ENCODE measurements at regions not wholly inside any gene's neighbourhood (a gene's known extent, or its start where the extent isn't known, plus 50 kb on each side); places are given as distances from the start of the nearest gene placed in this dataset.

DNA sequence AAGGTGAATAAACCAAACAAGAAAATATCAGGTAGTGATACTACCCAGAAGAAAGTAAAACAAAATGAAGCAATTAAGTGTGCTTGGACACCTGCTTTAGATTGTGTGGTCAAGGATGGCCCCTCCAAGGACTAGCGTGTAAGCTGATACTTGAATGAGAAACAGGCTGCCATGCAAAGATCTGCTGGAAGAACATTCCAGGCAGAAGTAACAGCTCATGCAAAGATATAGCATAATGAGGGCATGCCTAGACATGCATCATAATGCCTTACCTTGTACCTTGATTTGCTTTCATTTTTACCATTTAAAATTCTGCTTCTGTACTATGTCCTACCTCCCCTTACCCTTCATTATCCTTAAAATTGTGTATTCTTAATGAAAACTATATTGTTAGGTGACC, 74.8 kb upstream of the HDAC9 start:
- DNase-seq = no peak

DNA sequence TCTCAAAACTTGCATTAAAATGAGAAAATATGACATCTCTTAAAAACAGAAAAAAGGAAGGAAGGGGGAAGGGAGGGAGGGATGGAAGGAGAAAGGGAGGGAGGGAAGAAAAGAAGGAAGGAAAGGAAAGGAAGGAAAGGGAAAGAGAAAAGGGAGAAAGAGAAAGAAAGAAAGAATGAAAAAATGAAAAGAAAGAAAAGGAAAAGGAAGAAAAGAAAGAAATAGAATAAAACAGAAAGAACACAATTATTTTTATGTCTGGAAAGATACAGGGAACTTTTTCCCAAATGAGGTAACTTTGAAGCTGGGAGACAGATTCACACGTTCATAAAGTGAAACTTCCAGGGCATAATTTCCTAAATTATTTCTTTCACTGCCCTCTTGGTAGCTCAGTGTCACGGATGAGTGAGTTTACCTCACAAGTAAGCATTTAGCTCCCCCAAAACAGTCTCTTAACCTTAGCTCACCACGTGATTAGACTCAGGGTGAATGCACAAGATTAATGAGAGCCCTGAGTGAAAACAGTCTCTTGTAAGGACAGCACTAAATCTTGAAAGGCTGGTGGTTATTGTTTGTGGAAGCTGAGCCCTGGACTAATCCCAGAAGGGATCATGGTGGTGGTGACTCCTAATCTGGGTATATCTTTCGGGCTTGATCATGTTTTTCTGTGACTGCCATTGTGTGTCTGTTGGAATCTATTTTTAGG, 74.1 kb upstream of the HDAC9 start:
- DNase-seq = no peak

DNA sequence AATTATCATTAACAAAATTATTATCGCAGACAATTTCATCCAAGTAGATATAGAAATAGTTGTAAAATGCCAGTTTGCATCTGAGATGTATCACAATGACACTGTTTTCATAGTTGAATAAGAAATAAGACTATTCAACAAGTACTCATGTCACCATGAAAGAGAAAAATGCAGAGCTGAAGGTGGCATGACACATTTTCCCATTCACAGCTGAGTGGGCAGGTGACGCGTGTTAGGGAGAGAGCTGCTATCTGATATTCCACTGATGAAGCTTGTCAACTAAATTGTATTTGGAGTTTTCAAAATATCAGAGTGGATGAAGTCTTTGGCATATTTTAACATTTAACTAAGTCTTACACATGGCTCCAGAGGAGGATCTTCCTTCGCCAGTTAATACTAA, 70.3 kb upstream of the HDAC9 start:
- no peak for DNase-seq

DNA sequence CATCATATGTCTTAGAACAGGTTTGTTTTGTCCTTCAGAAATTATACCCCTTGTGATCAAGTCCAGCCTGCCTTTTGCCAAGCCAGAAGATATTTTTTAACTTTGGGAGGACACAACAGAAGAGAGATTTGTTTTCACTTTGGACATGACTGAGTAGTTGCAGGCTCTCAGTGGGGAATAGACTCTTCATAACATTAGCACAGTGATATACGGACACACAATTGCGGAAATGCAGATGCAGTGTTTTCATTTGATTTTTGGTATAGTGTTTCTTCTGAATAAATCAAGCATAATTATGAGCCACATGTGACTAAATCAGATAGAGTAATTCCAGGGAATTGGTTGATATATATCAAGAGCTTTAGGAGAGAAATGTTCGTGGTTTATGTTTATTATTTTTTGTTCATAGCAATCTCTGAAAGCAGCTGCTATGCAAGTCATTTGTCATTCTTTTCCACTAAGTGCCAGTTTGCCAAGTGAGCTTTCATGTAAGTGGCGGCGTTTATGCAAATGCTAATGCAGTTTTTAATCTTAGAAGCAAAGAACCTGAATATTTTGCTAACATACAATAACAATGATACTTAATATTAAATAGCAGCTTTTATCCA, 69.6 kb upstream of the HDAC9 start:
- no peak for DNase-seq

DNA sequence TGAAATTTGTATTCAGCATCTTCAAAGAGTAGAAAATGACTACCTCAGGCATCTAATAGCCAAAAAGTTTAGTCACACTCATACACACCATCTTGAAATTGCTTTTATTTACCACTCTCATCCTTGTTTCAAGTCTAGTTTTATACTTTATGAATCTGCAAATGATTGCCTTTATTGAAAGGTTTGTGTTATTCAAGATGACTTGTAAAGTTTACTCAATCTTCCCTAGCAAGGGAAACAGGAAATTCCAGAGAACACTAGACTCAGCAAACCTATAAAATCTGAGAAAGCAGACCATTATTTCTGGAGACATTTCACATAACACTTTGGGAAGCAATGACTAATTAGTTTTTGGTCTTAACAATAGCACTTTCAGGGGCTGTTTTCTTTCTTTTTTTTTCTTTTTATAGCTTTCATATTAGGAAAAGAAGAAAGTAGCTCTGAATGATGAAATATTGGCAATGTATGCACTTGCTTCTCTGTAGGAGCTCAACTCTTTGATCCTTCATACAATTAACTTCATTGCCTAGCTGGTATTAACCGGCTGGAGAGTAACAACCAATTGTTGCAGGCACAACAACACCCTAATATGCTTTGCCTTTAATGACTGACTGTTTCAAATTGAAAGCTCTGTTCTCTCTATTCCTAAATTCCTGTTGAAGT, 68.9 kb upstream of the HDAC9 start:
- DNase-seq = no peak

DNA sequence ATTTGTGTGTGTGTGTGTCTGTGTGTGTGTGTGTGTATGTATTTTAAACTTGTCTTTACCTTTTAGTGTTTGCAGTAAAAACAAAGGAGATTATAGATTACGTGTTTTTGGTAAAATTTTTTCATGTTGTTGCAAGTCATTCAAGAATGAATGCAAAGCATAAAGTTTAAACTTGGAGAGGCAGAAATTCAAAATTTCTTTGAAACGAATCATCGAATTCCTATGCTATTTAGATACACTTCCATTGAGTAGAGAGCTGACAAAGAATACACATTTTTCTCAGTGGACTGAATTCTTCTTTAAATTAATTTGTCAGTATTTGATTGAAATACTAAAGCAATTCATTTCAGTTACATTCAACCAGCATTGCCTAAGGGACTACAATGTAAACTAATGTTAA, 66.0 kb upstream of the HDAC9 start:
- DNase-seq = no peak

DNA sequence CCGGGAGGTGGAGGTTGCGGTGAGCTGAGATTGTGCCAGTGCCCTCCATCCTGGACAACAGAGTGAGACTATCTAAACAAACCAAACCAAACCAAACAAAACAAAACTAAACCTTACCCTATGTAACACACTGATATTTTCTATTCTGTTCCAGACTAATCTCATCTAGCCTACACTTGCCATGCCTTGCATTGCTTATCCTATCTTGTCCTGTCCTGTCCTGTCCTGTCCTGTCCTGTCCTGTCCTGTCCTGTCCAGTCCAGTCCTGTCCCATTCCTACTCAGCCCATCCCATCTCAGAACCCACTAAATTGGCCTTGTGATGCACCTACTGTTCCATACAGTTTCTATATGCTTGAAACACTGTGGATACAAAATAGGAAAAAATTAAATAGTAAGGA, 64.7 kb upstream of the HDAC9 start:
- no peak for DNase-seq

DNA sequence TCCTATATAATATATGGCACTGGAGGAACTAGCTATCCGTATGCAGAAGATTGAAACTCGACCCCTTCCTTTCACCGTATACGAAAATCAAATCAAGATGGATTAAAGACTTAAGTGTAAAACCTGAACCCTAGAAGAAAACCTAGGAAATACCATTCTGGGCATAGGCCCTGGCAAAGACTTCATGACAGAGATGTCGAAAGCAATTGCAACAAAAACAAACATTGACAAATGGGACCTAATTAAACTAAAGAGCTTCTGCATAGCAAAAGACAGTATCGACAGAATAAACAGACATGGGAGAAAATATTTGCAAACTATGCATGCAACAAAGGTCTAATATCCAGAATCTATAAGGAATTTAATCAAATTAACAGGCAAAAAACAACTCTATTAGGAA, 61.4 kb upstream of the HDAC9 start:
- no peak for DNase-seq

DNA sequence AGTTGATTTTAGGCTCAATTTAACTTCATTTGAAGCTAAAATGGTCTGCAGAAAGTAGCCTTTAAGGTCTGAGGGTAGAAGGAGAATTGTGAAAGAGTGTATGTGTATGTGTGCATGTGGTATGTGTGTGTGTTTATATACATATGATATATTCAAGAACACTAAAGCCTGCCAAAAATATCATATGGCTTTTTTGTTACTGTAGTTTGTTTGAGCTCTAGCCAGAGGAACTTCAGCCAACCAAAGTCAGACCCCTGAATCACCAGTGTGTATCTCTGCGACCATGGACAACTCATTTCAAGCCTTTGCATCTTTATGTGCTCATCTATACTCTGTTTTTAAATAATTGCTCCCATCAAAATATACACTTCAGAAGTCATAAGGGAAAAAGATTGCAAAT, 58.4 kb upstream of the HDAC9 start:
- no peak for DNase-seq

DNA sequence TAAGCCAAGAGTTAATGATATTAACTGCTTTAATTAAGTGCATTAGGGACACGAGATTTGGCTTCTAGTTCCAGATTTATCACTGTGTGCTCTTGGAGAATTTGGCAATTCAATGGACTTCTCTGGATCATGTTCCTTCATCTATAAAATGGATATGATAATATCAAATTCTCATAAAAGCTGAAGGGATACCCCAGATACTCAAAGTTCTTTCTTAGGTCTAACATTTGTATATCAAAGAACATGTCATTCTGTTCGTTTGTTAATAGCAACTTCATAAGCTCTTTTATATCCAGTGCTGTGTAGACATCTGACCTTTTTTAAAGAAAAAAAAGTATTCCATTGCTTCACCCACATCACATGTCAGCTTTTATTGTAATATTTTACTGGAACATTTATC, 54.6 kb upstream of the HDAC9 start:
- no peak for DNase-seq

DNA sequence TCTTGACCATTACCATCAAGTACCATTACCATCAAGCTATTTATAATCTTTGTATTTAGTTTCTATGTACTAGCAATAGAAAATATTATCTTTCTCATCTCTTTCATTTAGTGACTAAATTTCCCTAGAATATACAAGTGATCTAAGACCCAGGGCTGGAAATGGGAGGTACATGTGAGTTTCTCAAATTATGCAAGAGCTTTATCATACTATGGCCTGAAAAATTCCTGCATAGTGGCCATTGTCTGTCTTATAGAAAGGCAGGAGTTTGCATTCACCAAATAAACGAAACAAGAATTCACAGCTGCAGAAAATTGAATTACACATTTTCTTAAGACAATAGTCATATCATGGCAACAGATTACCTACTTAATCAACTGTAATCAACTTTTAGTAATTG, 50.7 kb upstream of the HDAC9 start:
- DNase-seq = no peak

DNA sequence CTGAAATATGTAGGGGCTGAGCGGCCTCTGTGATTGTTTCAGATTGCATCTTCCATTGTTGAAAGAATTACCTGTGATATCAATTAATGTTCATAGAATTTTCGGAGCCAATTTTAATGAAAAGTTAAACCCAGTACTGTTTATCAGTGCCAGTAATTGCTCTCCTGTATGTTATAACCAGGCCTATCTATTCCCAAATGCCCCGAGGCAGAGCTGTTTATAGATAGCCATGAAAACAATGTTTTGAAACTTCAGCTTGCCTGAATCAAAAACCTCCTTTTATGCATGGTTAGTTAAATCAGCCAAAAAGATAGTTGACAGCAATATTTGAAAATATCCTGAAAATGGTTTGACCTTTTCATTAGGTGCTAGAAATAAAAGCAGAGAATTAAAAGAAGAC, 50.1 kb upstream of the HDAC9 start:
- no peak for DNase-seq
